A549 (cell line): ENCODE measurements at regions not wholly inside any gene's neighbourhood (a gene's known extent, or its start where the extent isn't known, plus 50 kb on each side); places are given as distances from the start of the nearest gene placed in this dataset.

Experiments used
- ATAC-seq, 2 experiments: fragments of 200-7000 bp in 1 of 2; fragments of >200 bp in 1 of 2; cut with Nextera tagmentation in 1 of 2; cut with Tn5 transposase in 1 of 2; 3 replicates each; pipeline versions ENCODE4 v1.8.0 to v1.9.1; 2018 to 2020; ENCODE audit warnings: mild to moderate bottlenecking in 1 of 2, moderate library complexity in 1 of 2
- CTCF ChIA-PET: fragments of 300-600 bp; sonication (Branson Sonifier 250); formaldehyde crosslinking; extraction: SDS; loops from one replicate; lab custom pipeline; 2021; ENCODE audit warnings: antibody characterized with exemption, inconsistent platforms; lab: Yijun Ruan, JAX
- POLR2A ChIA-PET: fragments of 350-600 bp; formaldehyde crosslinking; extraction: SDS; loops from one replicate; lab custom pipeline; 2021; ENCODE audit warnings: antibody characterized with exemption, inconsistent platforms; lab: Yijun Ruan, JAX
- DNase-seq, 2 experiments: peaks; one replicate each; pipeline versions ENCODE4 v3.0.0 to v3.0.0-alpha.2; 2011 to 2016; ENCODE audit warnings: low read depth in 1 of 2, low spot score in 1 of 2
- FAIRE-seq: peaks from 2 replicates; lab custom pipeline; 2011; peaks lifted over from hg19 to GRCh38; lab: Jason Lieb, UNC
- H3K27ac ChIP-seq, 2 experiments: fragments of >200 bp; sonication (Bioruptor Twin); formaldehyde crosslinking; 3 replicates each; pipeline ENCODE4 v1.5.1; 2016 to 2017
- H3K4me1 ChIP-seq: fragments of >200 bp; sonication (Bioruptor Twin); formaldehyde crosslinking; 3 replicates; pipeline ENCODE4 v1.6.1; 2016
- H3K4me2 ChIP-seq: fragments of >200 bp; sonication (Bioruptor Twin); formaldehyde crosslinking; 3 replicates; pipeline ENCODE4 v1.6.1; 2016
- H3K4me3 ChIP-seq: fragments of >200 bp; sonication (Bioruptor Twin); formaldehyde crosslinking; 3 replicates; pipeline ENCODE4 v1.5.1; 2016
- H3K9me3 ChIP-seq: fragments of >200 bp; sonication (Bioruptor Twin); formaldehyde crosslinking; 3 replicates; pipeline ENCODE4 v1.6.1; 2016
- CBX2 ChIP-seq: fragments of 200-600 bp; sonication (generic); IDR thresholded peaks from 2 replicates; pipeline ENCODE4 v1.6.1; 2016; ENCODE audit warnings: low read depth, mild to moderate bottlenecking, borderline replicate concordance
- CEBPB ChIP-seq, 2 experiments: fragments of >200 bp in 1 of 2; sonication (Bioruptor Twin) in 1 of 2; formaldehyde crosslinking in 1 of 2; IDR thresholded peaks; 2 replicates each; pipeline ENCODE4 v1.6.1; 2012 to 2016
- CHD4 ChIP-seq: fragments of 200-600 bp; sonication (generic); IDR thresholded peaks from 2 replicates; pipeline ENCODE4 v1.6.1; 2016; ENCODE audit warnings: antibody characterized with exemption, mild to moderate bottlenecking, borderline replicate concordance
- EHF ChIP-seq: fragments of 250-450 bp; sonication (Bioruptor Pico); IDR thresholded peaks from 2 replicates; pipeline ENCODE4 v1.5.0; 2020; ENCODE audit warnings: mild to moderate bottlenecking
- ELK1 ChIP-seq: fragments of 150-350 bp; IDR thresholded peaks from 2 replicates; pipeline ENCODE4 v1.6.1; 2014; ENCODE audit warnings: low read depth, mild to moderate bottlenecking, low read length
- HEYL ChIP-seq: fragments of 250-450 bp; sonication (Bioruptor Pico); IDR thresholded peaks from 2 replicates; pipeline ENCODE4 v1.8.0; 2021; ENCODE audit warnings: mild to moderate bottlenecking, moderate library complexity
- HMGXB4 ChIP-seq: fragments of 250-450 bp; sonication (Bioruptor Pico); IDR thresholded peaks from 2 replicates; pipeline ENCODE4 v1.5.0; 2021; ENCODE audit warnings: mild to moderate bottlenecking, moderate library complexity, borderline replicate concordance
- KDM5A ChIP-seq: fragments of 200-600 bp; sonication (generic); IDR thresholded peaks from 2 replicates; pipeline ENCODE4 v1.6.1; 2016; ENCODE audit warnings: antibody characterized with exemption, mild to moderate bottlenecking
- PBX3 ChIP-seq: IDR thresholded peaks from 2 replicates; pipeline ENCODE4 v1.6.1; 2012
- PHF8 ChIP-seq: fragments of 200-600 bp; sonication (generic); IDR thresholded peaks from 2 replicates; pipeline ENCODE4 v1.6.1; 2016; ENCODE audit warnings: low read depth, mild to moderate bottlenecking, antibody characterized with exemption, moderate library complexity, borderline replicate concordance
- RARB ChIP-seq: fragments of 250-450 bp; sonication (Bioruptor Pico); IDR thresholded peaks from 2 replicates; pipeline ENCODE4 v1.8.0; 2021; ENCODE audit warnings: mild to moderate bottlenecking, moderate library complexity
- REST ChIP-seq: fragments of 200-600 bp; sonication (generic); IDR thresholded peaks from 2 replicates; pipeline ENCODE4 v1.6.1; 2016; ENCODE audit warnings: antibody characterized with exemption, mild to moderate bottlenecking, moderate library complexity
- SMC3 ChIP-seq: fragments of >200 bp; sonication (Bioruptor Twin); formaldehyde crosslinking; IDR thresholded peaks from 3 replicates; pipeline ENCODE4 v1.6.1; 2018; ENCODE audit warnings: inconsistent platforms
- SREBF2 ChIP-seq: fragments of 450-650 bp; IDR thresholded peaks from 2 replicates; pipeline ENCODE4 v1.6.1; 2014; ENCODE audit warnings: mild to moderate bottlenecking, moderate library complexity
- TP53 ChIP-seq: fragments of 250-450 bp; sonication (Bioruptor Pico); IDR thresholded peaks from 2 replicates; pipeline ENCODE4 v1.5.0; 2021; ENCODE audit warnings: mild to moderate bottlenecking, moderate library complexity
- USF2 ChIP-seq: fragments of 450-650 bp; IDR thresholded peaks from 2 replicates; pipeline ENCODE4 v1.6.1; 2014; ENCODE audit warnings: antibody characterized with exemption
- ZFP36 ChIP-seq: fragments of 450-650 bp; IDR thresholded peaks from 2 replicates; pipeline ENCODE4 v1.6.1; 2014; ENCODE audit warnings: borderline replicate concordance; ENCODE audit not compliant: partially characterized antibody
- ZSCAN20 ChIP-seq: fragments of 250-450 bp; sonication (Bioruptor Pico); IDR thresholded peaks from 2 replicates; pipeline ENCODE4 v1.8.0; 2022; ENCODE audit warnings: mild to moderate bottlenecking, moderate library complexity
- WGBS: methylation state at CpG from one replicate; pipeline ENCODE4 v1.1.6; 2017; ENCODE audit errors: missing lambda C conversion rate; 5-methylcytosine and 5-hydroxymethylcytosine counted together

GRCh38 chr2:234438305-234438977 lies 58.4 kb downstream of the ARL4C start:
- POLR2A ChIA-PET: no interaction called here

GRCh38 chr2:234437642-234438304 lies 59.1 kb downstream of the ARL4C start:
- no peaks in the 10 kb centered on the region for H3K4me1 ChIP-seq
- H3K4me2 ChIP-seq: no peak overlapping the region
- CTCF ChIA-PET: interaction anchor here (1.2 kb wide), 1 partner anchor 17 kb away, joined by 3 read pairs; no protein-coding TSS in a partner anchor
- TF ChIP-seq PBX3 (no peak), CBX2 (no peak), CEBPB (IDR thresholded peaks at IDR 0.05) (no peak), ZSCAN20 (no peak), RARB (CRISPR knock-in tag) (no peak), CHD4 (no peak), ELK1 (no peak), SMC3 (no peak), HMGXB4 (CRISPR knock-in tag) (no peak), ZFP36 (no peak), TP53 (no peak)
- no peak overlapping the region for H3K4me3 ChIP-seq
- H3K27ac ChIP-seq: peak overlapping the region in 1 of 2 experiments; percentile 17; a peak in 1 of 6 replicates
- H3K9me3 ChIP-seq: no peaks in the 10 kb centered on the region
- FAIRE-seq (no peak), ATAC-seq (no peak), DNase-seq (no peak)
- POLR2A ChIA-PET: no interaction called here
- 92% methylated on average over 11 of the region's 11 CpGs for WGBS

More at GRCh38 chr2:234438305-234438977, 58.4 kb downstream of the ARL4C start:
- H3K27ac ChIP-seq: peak overlapping the region in 1 of 2 experiments; percentile 17; a peak in 1 of 6 replicates
- H3K9me3 ChIP-seq: no peaks in the 10 kb centered on the region
- no peak for ATAC-seq
- CTCF ChIA-PET: interaction anchor here (1.5 kb wide), 1 partner anchor 322 kb away, joined by 3 read pairs; no protein-coding TSS in a partner anchor
- H3K4me2 ChIP-seq: no peak overlapping the region
- H3K4me1 ChIP-seq: no peaks in the 10 kb centered on the region
- WGBS: 95% methylated on average over 12 of the region's 13 CpGs
- no peak for FAIRE-seq
- H3K4me3 ChIP-seq: no peak overlapping the region
- no peak for DNase-seq
- TF ChIP-seq SREBF2 (no peak), REST (no peak), HEYL (CRISPR knock-in tag) (no peak), EHF (CRISPR knock-in tag) (no peak), USF2 (no peak), KDM5A (no peak), PHF8 (no peak)
- TF ChIP-seq, all 56 proteins: peak for 0
